ENCODE measurements at regions not wholly inside any gene's neighbourhood (a gene's known extent, or its start where the extent isn't known, plus 50 kb on each side); places are given as distances from the start of the nearest gene placed in this dataset.
"Not testable (repeated sequence)": the region's sequence is repeated elsewhere in the genome, so short reads cannot be mapped to it uniquely, and the experiment has no call there.

- DNase-seq, result no peak
- TF ChIP-seq CTCF (IDR thresholded peaks at IDR 0.05), result no peak
- Histone ChIP-seq H3K27ac (no peak overlapping the region), H3K9me3 (peaks cover 0 to 13% (median 6%) of the 10 kb centered on the region in 3 donors), H3K27me3 (no peaks in the 10 kb centered on the region), H3K36me3 (peaks cover 0 to 3% (median 0%) of the 10 kb centered on the region in 3 donors), H3K4me1 (peaks cover 0 to 10% (median 0%) of the 10 kb centered on the region in 4 donors), H3K4me3 (no peak overlapping the region)
- intact Hi-C loops (cut with DNase I; ENCODE audit: low total_unique reads), result no loop called here
Measured at GRCh38 chr1:69104894-69105293, 462.8 kb upstream of the LRRC7 start.

DNA sequence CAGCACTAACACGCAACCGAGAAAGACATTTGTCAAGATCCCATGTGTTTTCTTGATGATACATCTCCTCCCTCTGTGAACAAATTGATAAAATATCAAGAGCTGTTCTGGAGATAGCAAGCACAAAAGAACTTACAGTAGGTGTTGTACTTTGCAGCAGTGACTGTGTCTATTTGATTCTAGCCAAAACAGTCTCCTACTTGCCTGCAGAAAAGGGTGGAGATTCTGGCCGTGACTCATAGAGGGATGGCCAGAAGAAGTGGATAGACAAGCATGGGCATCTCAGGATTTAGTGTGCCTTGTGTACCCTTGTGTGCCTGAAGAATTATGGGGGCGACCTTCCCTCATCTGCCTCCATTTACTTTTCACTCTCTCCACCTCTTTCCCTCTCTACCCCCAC is 458.4 kb upstream of the LRRC7 start:
- H3K4me1 ChIP-seq, result peaks cover 0 to 10% (median 0%) of the 10 kb centered on the region in 4 donors
- intact Hi-C loops (cut with DNase I; ENCODE audit: low total_unique reads), result no loop called here
- DNase-seq, result no peak

GRCh38 chr1:69110851-69111250 is 456.9 kb upstream of the LRRC7 start:
- Histone ChIP-seq H3K9me3 (no peaks in the 10 kb centered on the region), H3K36me3 (no peaks in the 10 kb centered on the region), H3K27me3 (no peaks in the 10 kb centered on the region), H3K4me3 (no peak overlapping the region), H3K4me1 (no peaks in the 10 kb centered on the region), H3K27ac (no peak overlapping the region)
- no peak for DNase-seq
- no peak for TF ChIP-seq CTCF (IDR thresholded peaks at IDR 0.05)
- intact Hi-C loops (cut with DNase I; ENCODE audit: low total_unique reads), result no loop called here

More for the DNA sequence above, 458.4 kb upstream of the LRRC7 start:
- no peaks in the 10 kb centered on the region for H3K36me3 ChIP-seq
- no peak for TF ChIP-seq CTCF (IDR thresholded peaks at IDR 0.05)
- no peaks in the 10 kb centered on the region for H3K9me3 ChIP-seq
- no peak overlapping the region for H3K27ac ChIP-seq
- H3K4me3 ChIP-seq, result no peak overlapping the region
- no peaks in the 10 kb centered on the region for H3K27me3 ChIP-seq

DNA sequence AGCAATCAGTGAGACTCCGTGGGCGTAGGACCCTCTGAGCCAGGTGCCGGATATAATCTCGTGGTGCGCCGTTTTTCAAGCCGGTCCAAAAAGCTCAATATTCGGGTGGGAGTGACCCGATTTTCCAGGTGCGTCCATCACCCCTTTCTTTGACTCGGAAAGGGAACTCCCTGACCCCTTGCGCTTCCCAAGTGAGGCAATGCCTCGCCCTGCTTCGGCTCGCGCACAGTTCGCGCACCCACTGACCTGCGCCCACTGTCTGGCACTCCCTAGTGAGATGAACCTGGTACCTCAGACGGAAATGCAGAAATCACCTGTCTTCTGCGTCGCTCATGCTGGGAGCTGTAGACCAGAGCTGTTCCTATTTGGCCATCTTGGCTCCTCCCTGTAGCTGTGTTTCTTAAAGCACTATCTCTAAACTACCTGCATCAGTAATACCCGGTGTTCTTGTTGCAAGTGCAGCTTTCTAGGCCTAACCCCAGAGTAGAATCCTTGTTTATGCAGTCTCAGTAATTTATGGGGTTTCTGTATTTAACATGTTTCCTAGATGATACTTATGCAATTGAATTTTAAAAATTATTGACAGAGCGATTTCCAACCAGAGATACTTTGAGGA is 447.5 kb upstream of the LRRC7 start:
- H3K4me1 ChIP-seq, result peaks cover 0 to 33% (median 16%) of the 10 kb centered on the region in 4 donors
- intact Hi-C loops (cut with DNase I; ENCODE audit: low total_unique reads); H3K27ac ChIP-seq; DNase-seq; H3K27me3 ChIP-seq; H3K4me3 ChIP-seq; H3K9me3 ChIP-seq; H3K36me3 ChIP-seq: not testable (repeated sequence)

- Histone ChIP-seq H3K4me1 (peaks cover 0 to 33% (median 16%) of the 10 kb centered on the region in 4 donors), H3K27me3 (no peaks in the 10 kb centered on the region), H3K27ac (peak overlapping the region; percentile 6 to 62), H3K4me3 (no peak overlapping the region), H3K36me3 (no peaks in the 10 kb centered on the region), H3K9me3 (no peaks in the 10 kb centered on the region)
- TF ChIP-seq CTCF (IDR thresholded peaks at IDR 0.05), result no peak
- intact Hi-C loops (cut with DNase I; ENCODE audit: low total_unique reads), result no loop called here
- DNase-seq, result no peak
Measured at GRCh38 chr1:69120817-69121216, 446.9 kb upstream of the LRRC7 start.

DNA sequence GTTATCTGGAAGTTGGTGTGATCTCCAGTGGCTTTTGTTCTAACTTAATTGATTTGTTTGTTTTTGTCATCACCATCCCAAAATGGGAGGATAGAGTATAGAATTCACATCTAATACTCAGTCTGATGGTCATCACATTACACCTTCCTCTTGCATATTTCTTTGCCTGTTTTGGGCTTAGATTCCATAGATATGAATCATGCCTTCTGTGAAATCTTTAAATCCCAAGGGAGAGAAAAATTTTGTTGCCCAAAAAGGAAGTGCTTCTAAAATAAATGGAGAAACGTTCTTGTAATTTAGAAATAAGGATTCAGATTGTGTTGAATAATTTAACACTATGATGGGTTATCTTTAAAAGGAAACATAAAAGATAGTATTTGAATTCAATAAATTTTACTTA is 446.0 kb upstream of the LRRC7 start:
- intact Hi-C loops (cut with DNase I; ENCODE audit: low total_unique reads), result no loop called here
- no peak for TF ChIP-seq CTCF (IDR thresholded peaks at IDR 0.05)

More for the DNA sequence above, 446.0 kb upstream of the LRRC7 start:
- H3K9me3 ChIP-seq, result no peaks in the 10 kb centered on the region
- H3K27ac ChIP-seq, result peak overlapping the region; percentile 51 to 62
- H3K27me3 ChIP-seq, result no peaks in the 10 kb centered on the region
- no peaks in the 10 kb centered on the region for H3K36me3 ChIP-seq
- H3K4me1 ChIP-seq, result peaks cover 0 to 41% (median 22%) of the 10 kb centered on the region in 4 donors
- DNase-seq, result no peak
- H3K4me3 ChIP-seq, result no peak overlapping the region

Measured in tibial artery (tissue), 4 donors.